ENCODE measurements at regions not wholly inside any gene's neighbourhood (a gene's known extent, or its start where the extent isn't known, plus 50 kb on each side); places are given as distances from the start of the nearest gene placed in this dataset.

- Histone ChIP-seq H3K4me3 (ENCODE audit: low read length) (no peak overlapping the region), H3K9me3 (ENCODE audit: control insufficient read depth, low read depth, low read length) (no peaks in the 10 kb centered on the region), H3K36me3 (ENCODE audit: control insufficient read depth, insufficient read depth, low read length) (no peaks in the 10 kb centered on the region), H3K27me3 (ENCODE audit: control insufficient read depth, insufficient read depth, low read length) (peaks cover 12% of the 10 kb centered on the region), H3K27ac (ENCODE audit: low read length) (no peak overlapping the region), H3K4me1 (ENCODE audit: control insufficient read depth, insufficient read depth, low read length) (no peaks in the 10 kb centered on the region)
- WGBS (ENCODE audit: insufficient coverage, low lambda C conversion rate) = no CpG with 5 or more reads among the region's 4 CpGs
- DNase-seq = no peak
Measured at GRCh38 chr7:27387864-27388263, 145.3 kb downstream of the EVX1 start.

GRCh38 chr7:27388561-27388960 is 146.0 kb downstream of the EVX1 start:
- Histone ChIP-seq H3K27ac (ENCODE audit: low read length) (no peak overlapping the region), H3K27me3 (ENCODE audit: control insufficient read depth, insufficient read depth, low read length) (peaks cover 12% of the 10 kb centered on the region), H3K36me3 (ENCODE audit: control insufficient read depth, insufficient read depth, low read length) (no peaks in the 10 kb centered on the region), H3K9me3 (ENCODE audit: control insufficient read depth, low read depth, low read length) (peaks cover 3% of the 10 kb centered on the region), H3K4me1 (ENCODE audit: control insufficient read depth, insufficient read depth, low read length) (no peaks in the 10 kb centered on the region), H3K4me3 (ENCODE audit: low read length) (no peak overlapping the region)
- WGBS (ENCODE audit: insufficient coverage, low lambda C conversion rate) = 100% methylated on average over 4 of the region's 7 CpGs
- no peak for DNase-seq

- Histone ChIP-seq H3K27ac (ENCODE audit: low read length) (no peak overlapping the region), H3K36me3 (ENCODE audit: control insufficient read depth, insufficient read depth, low read length) (no peaks in the 10 kb centered on the region), H3K27me3 (ENCODE audit: control insufficient read depth, insufficient read depth, low read length) (peaks cover 9% of the 10 kb centered on the region), H3K9me3 (ENCODE audit: control insufficient read depth, low read depth, low read length) (peaks cover 3% of the 10 kb centered on the region), H3K4me1 (ENCODE audit: control insufficient read depth, insufficient read depth, low read length) (no peaks in the 10 kb centered on the region), H3K4me3 (ENCODE audit: low read length) (no peak overlapping the region)
- DNase-seq = no peak
- WGBS (ENCODE audit: insufficient coverage, low lambda C conversion rate) = 67% methylated on average over 2 of the region's 3 CpGs
Measured at GRCh38 chr7:27389496-27389895, 146.9 kb downstream of the EVX1 start.

GRCh38 chr7:27392477-27392876 is 149.9 kb downstream of the EVX1 start:
- DNase-seq = no peak
- peaks cover 8% of the 10 kb centered on the region for H3K27me3 ChIP-seq (ENCODE audit: control insufficient read depth, insufficient read depth, low read length)
- no CpG with 5 or more reads among the region's 1 CpG for WGBS (ENCODE audit: insufficient coverage, low lambda C conversion rate)

GRCh38 chr7:27394871-27395270 is 152.3 kb downstream of the EVX1 start:
- no CpG with 5 or more reads among the region's 2 CpGs for WGBS (ENCODE audit: insufficient coverage, low lambda C conversion rate)
- DNase-seq = no peak
- H3K27me3 ChIP-seq (ENCODE audit: control insufficient read depth, insufficient read depth, low read length) = peaks cover 4% of the 10 kb centered on the region
- no peaks in the 10 kb centered on the region for H3K36me3 ChIP-seq (ENCODE audit: control insufficient read depth, insufficient read depth, low read length)
- H3K4me1 ChIP-seq (ENCODE audit: control insufficient read depth, insufficient read depth, low read length) = no peaks in the 10 kb centered on the region
- H3K9me3 ChIP-seq (ENCODE audit: control insufficient read depth, low read depth, low read length) = peaks cover 3% of the 10 kb centered on the region
- H3K27ac ChIP-seq (ENCODE audit: low read length) = no peak overlapping the region
- H3K4me3 ChIP-seq (ENCODE audit: low read length) = no peak overlapping the region

More at GRCh38 chr7:27392477-27392876, 149.9 kb downstream of the EVX1 start:
- H3K9me3 ChIP-seq (ENCODE audit: control insufficient read depth, low read depth, low read length) = peaks cover 3% of the 10 kb centered on the region
- H3K4me1 ChIP-seq (ENCODE audit: control insufficient read depth, insufficient read depth, low read length) = no peaks in the 10 kb centered on the region
- no peak overlapping the region for H3K27ac ChIP-seq (ENCODE audit: low read length)
- H3K4me3 ChIP-seq (ENCODE audit: low read length) = no peak overlapping the region
- no peaks in the 10 kb centered on the region for H3K36me3 ChIP-seq (ENCODE audit: control insufficient read depth, insufficient read depth, low read length)

- peaks cover 3% of the 10 kb centered on the region for H3K9me3 ChIP-seq (ENCODE audit: control insufficient read depth, low read depth, low read length)
- no peak for DNase-seq
- no peaks in the 10 kb centered on the region for H3K36me3 ChIP-seq (ENCODE audit: control insufficient read depth, insufficient read depth, low read length)
- no peak overlapping the region for H3K27ac ChIP-seq (ENCODE audit: low read length)
- peaks cover 4% of the 10 kb centered on the region for H3K27me3 ChIP-seq (ENCODE audit: control insufficient read depth, insufficient read depth, low read length)
- no CpG with 5 or more reads among the region's 3 CpGs for WGBS (ENCODE audit: insufficient coverage, low lambda C conversion rate)
- no peaks in the 10 kb centered on the region for H3K4me1 ChIP-seq (ENCODE audit: control insufficient read depth, insufficient read depth, low read length)
- no peak overlapping the region for H3K4me3 ChIP-seq (ENCODE audit: low read length)
Measured at GRCh38 chr7:27395626-27396025, 153.0 kb downstream of the EVX1 start.

- no peak overlapping the region for H3K27ac ChIP-seq (ENCODE audit: low read length)
- H3K36me3 ChIP-seq (ENCODE audit: control insufficient read depth, insufficient read depth, low read length) = no peaks in the 10 kb centered on the region
- H3K27me3 ChIP-seq (ENCODE audit: control insufficient read depth, insufficient read depth, low read length) = peaks cover 4% of the 10 kb centered on the region
- no peaks in the 10 kb centered on the region for H3K4me1 ChIP-seq (ENCODE audit: control insufficient read depth, insufficient read depth, low read length)
- no peak overlapping the region for H3K4me3 ChIP-seq (ENCODE audit: low read length)
- no peak for DNase-seq
- H3K9me3 ChIP-seq (ENCODE audit: control insufficient read depth, low read depth, low read length) = peaks cover 3% of the 10 kb centered on the region
- 100% methylated on average over 1 of the region's 3 CpGs for WGBS (ENCODE audit: insufficient coverage, low lambda C conversion rate)
Measured at GRCh38 chr7:27397503-27397902, 154.9 kb downstream of the EVX1 start.

- DNase-seq = no peak
Measured at GRCh38 chr7:27398851-27399250, 156.2 kb downstream of the EVX1 start.

GRCh38 chr7:27399791-27400567 is 157.4 kb downstream of the EVX1 start:
- 67% methylated on average over 5 of the region's 11 CpGs for WGBS (ENCODE audit: insufficient coverage, low lambda C conversion rate)
- H3K4me3 ChIP-seq (ENCODE audit: low read length) = no peak overlapping the region
- peaks cover 4% of the 10 kb centered on the region for H3K27me3 ChIP-seq (ENCODE audit: control insufficient read depth, insufficient read depth, low read length)
- H3K4me1 ChIP-seq (ENCODE audit: control insufficient read depth, insufficient read depth, low read length) = no peaks in the 10 kb centered on the region
- H3K27ac ChIP-seq (ENCODE audit: low read length) = no peak overlapping the region
- DNase-seq = no peak
- H3K36me3 ChIP-seq (ENCODE audit: control insufficient read depth, insufficient read depth, low read length) = no peaks in the 10 kb centered on the region
- H3K9me3 ChIP-seq (ENCODE audit: control insufficient read depth, low read depth, low read length) = no peaks in the 10 kb centered on the region

More at GRCh38 chr7:27398851-27399250, 156.2 kb downstream of the EVX1 start:
- Histone ChIP-seq H3K27me3 (ENCODE audit: control insufficient read depth, insufficient read depth, low read length) (peaks cover 4% of the 10 kb centered on the region), H3K36me3 (ENCODE audit: control insufficient read depth, insufficient read depth, low read length) (no peaks in the 10 kb centered on the region), H3K4me1 (ENCODE audit: control insufficient read depth, insufficient read depth, low read length) (no peaks in the 10 kb centered on the region), H3K27ac (ENCODE audit: low read length) (no peak overlapping the region), H3K4me3 (ENCODE audit: low read length) (no peak overlapping the region), H3K9me3 (ENCODE audit: control insufficient read depth, low read depth, low read length) (no peaks in the 10 kb centered on the region)
- WGBS (ENCODE audit: insufficient coverage, low lambda C conversion rate) = 100% methylated on average over 1 of the region's 3 CpGs

- Histone ChIP-seq H3K27me3 (ENCODE audit: control insufficient read depth, insufficient read depth, low read length) (no peaks in the 10 kb centered on the region), H3K27ac (ENCODE audit: low read length) (no peak overlapping the region), H3K4me3 (ENCODE audit: low read length) (no peak overlapping the region), H3K36me3 (ENCODE audit: control insufficient read depth, insufficient read depth, low read length) (no peaks in the 10 kb centered on the region), H3K4me1 (ENCODE audit: control insufficient read depth, insufficient read depth, low read length) (no peaks in the 10 kb centered on the region), H3K9me3 (ENCODE audit: control insufficient read depth, low read depth, low read length) (no peaks in the 10 kb centered on the region)
- 100% methylated on average over 2 of the region's 8 CpGs for WGBS (ENCODE audit: insufficient coverage, low lambda C conversion rate)
- DNase-seq = no peak
Measured at GRCh38 chr7:27405780-27406179, 163.2 kb downstream of the EVX1 start.

GRCh38 chr7:27409311-27409710 is 166.7 kb downstream of the EVX1 start:
- no peaks in the 10 kb centered on the region for H3K36me3 ChIP-seq (ENCODE audit: control insufficient read depth, insufficient read depth, low read length)
- no peak for DNase-seq
- H3K9me3 ChIP-seq (ENCODE audit: control insufficient read depth, low read depth, low read length) = no peaks in the 10 kb centered on the region

More at GRCh38 chr7:27409311-27409710, 166.7 kb downstream of the EVX1 start:
- Histone ChIP-seq H3K27ac (ENCODE audit: low read length) (no peak overlapping the region), H3K27me3 (ENCODE audit: control insufficient read depth, insufficient read depth, low read length) (peaks cover 1% of the 10 kb centered on the region), H3K4me1 (ENCODE audit: control insufficient read depth, insufficient read depth, low read length) (no peaks in the 10 kb centered on the region), H3K4me3 (ENCODE audit: low read length) (no peak overlapping the region)
- no CpG with 5 or more reads among the region's 3 CpGs for WGBS (ENCODE audit: insufficient coverage, low lambda C conversion rate)

Measured in large intestine (tissue), 3 donors.